Activated naive CD4-positive, alpha-beta T cell treated with anti-CD3 and anti-CD28 coated beads for 36 hours (primary cell): ENCODE measurements at regions not wholly inside any gene's neighbourhood (a gene's known extent, or its start where the extent isn't known, plus 50 kb on each side); places are given as distances from the start of the nearest gene placed in this dataset.

Source experiments
- CTCF ChIA-PET: fragments of 350-600 bp; sonication (Branson Sonifier 250); formaldehyde crosslinking; loops from one replicate; lab custom pipeline; 2021; ENCODE audit warnings: antibody characterized with exemption; lab: Charles Lee
- DNase-seq: peaks from one replicate; pipeline ENCODE4 v3.0.0-alpha.2; 2020
- H3K27ac Mint-ChIP-seq: one replicate; pipeline ENCODE4 v1.8.0; 2021; ENCODE audit warnings: mild to moderate bottlenecking, mixed read lengths
- H3K27me3 Mint-ChIP-seq: one replicate; pipeline ENCODE4 v1.8.0; 2021; ENCODE audit warnings: low read depth, mixed read lengths
- H3K36me3 Mint-ChIP-seq: one replicate; pipeline ENCODE4 v1.8.0; 2021; ENCODE audit warnings: low read depth, mixed read lengths
- H3K4me1 Mint-ChIP-seq: one replicate; pipeline ENCODE4 v1.8.0; 2021; ENCODE audit warnings: low read depth, mixed read lengths
- H3K4me3 Mint-ChIP-seq: one replicate; pipeline ENCODE4 v1.8.0; 2021; ENCODE audit warnings: mild to moderate bottlenecking, moderate library complexity, mixed read lengths
- H3K9me3 Mint-ChIP-seq: one replicate; pipeline ENCODE4 v1.8.0; 2021; ENCODE audit warnings: mixed read lengths
- intact Hi-C: fragments of 100-400 bp; cut with micrococcal nuclease; formaldehyde crosslinking; loops from one replicate; pipeline ENCODE4 v1.15.1; 2023

- H3K4me3 Mint-ChIP-seq, result no peak overlapping the region
- H3K4me1 Mint-ChIP-seq, result no peaks in the 10 kb centered on the region
- no peaks in the 10 kb centered on the region for H3K36me3 Mint-ChIP-seq
- H3K27me3 Mint-ChIP-seq, result peaks cover 2% of the 10 kb centered on the region
- no peak overlapping the region for H3K27ac Mint-ChIP-seq
- no peak for DNase-seq
- intact Hi-C loops, result loop anchor here (5.0 to 10.0 kb wide), 3 partner anchors 53 to 1045 kb away; no protein-coding TSS in a partner anchor
- no peaks in the 10 kb centered on the region for H3K9me3 Mint-ChIP-seq
- CTCF ChIA-PET, result no interaction called here
Observed at GRCh38 chrX:69229436-69229835, 64.2 kb upstream of the PJA1 start.

- CTCF ChIA-PET, result no interaction called here
- Mint-ChIP-seq H3K4me3 (no peak overlapping the region), H3K27ac (no peak overlapping the region), H3K4me1 (no peaks in the 10 kb centered on the region), H3K27me3 (peaks cover 2% of the 10 kb centered on the region), H3K9me3 (no peaks in the 10 kb centered on the region), H3K36me3 (no peaks in the 10 kb centered on the region)
- DNase-seq, result no peak
- intact Hi-C loops, result loop anchor here (5.0 to 10.0 kb wide), 3 partner anchors 54 to 1044 kb away; no protein-coding TSS in a partner anchor
Observed at GRCh38 chrX:69228732-69229131, 63.5 kb upstream of the PJA1 start.

- DNase-seq, result no peak
- no peaks in the 10 kb centered on the region for H3K27me3 Mint-ChIP-seq
- no peak overlapping the region for H3K4me3 Mint-ChIP-seq
- intact Hi-C loops, result loop anchor here (5.0 to 10.0 kb wide), 3 partner anchors 56 to 1042 kb away; no protein-coding TSS in a partner anchor
- no peak overlapping the region for H3K27ac Mint-ChIP-seq
- H3K4me1 Mint-ChIP-seq, result no peaks in the 10 kb centered on the region
- CTCF ChIA-PET, result no interaction called here
- no peaks in the 10 kb centered on the region for H3K36me3 Mint-ChIP-seq
- no peaks in the 10 kb centered on the region for H3K9me3 Mint-ChIP-seq
Observed at GRCh38 chrX:69226459-69227158, 61.4 kb upstream of the PJA1 start.

GRCh38 chrX:69222103-69223090 is 57.1 kb upstream of the PJA1 start:
- DNase-seq, result peak; percentile 80
- intact Hi-C loops, result loop anchor here (1.0 to 10.0 kb wide), 6 partner anchors 65 to 1038 kb away; no protein-coding TSS in a partner anchor
- Mint-ChIP-seq H3K9me3 (no peaks in the 10 kb centered on the region), H3K4me1 (no peaks in the 10 kb centered on the region), H3K27me3 (no peaks in the 10 kb centered on the region), H3K4me3 (no peak overlapping the region), H3K27ac (no peak overlapping the region), H3K36me3 (no peaks in the 10 kb centered on the region)
- CTCF ChIA-PET, result interaction anchor here (0.7 to 5.2 kb wide), 16 partner anchors 9 to 400 kb away, joined by 3 to 48 read pairs (median 4); partner anchors contain the start of genes EFNB1 and PJA1

GRCh38 chrX:69221239-69222102 is 56.2 kb upstream of the PJA1 start:
- CTCF ChIA-PET, result interaction anchor here (1.0 to 5.2 kb wide), 11 partner anchors 10 to 399 kb away, joined by 3 to 48 read pairs (median 3); partner anchors contain the start of gene EFNB1

GRCh38 chrX:69218407-69218997 is 53.2 kb upstream of the PJA1 start:
- H3K4me1 Mint-ChIP-seq, result no peaks in the 10 kb centered on the region
- CTCF ChIA-PET, result interaction anchor here (0.8 to 5.2 kb wide), 2 partner anchors 53 to 390 kb away, joined by 3 to 48 read pairs; partner anchors contain the start of gene EFNB1

More at GRCh38 chrX:69221239-69222102, 56.2 kb upstream of the PJA1 start:
- no peaks in the 10 kb centered on the region for H3K27me3 Mint-ChIP-seq
- no peaks in the 10 kb centered on the region for H3K9me3 Mint-ChIP-seq
- no peak overlapping the region for H3K4me3 Mint-ChIP-seq
- H3K36me3 Mint-ChIP-seq, result no peaks in the 10 kb centered on the region
- intact Hi-C loops, result loop anchor here (1.0 to 10.0 kb wide), 6 partner anchors 64 to 1037 kb away; no protein-coding TSS in a partner anchor
- H3K4me1 Mint-ChIP-seq, result no peaks in the 10 kb centered on the region
- H3K27ac Mint-ChIP-seq, result no peak overlapping the region
- DNase-seq, result no peak

GRCh38 chrX:69216911-69217310 is 51.7 kb upstream of the PJA1 start:
- Mint-ChIP-seq H3K36me3 (no peaks in the 10 kb centered on the region), H3K9me3 (no peaks in the 10 kb centered on the region), H3K4me3 (no peak overlapping the region), H3K4me1 (no peaks in the 10 kb centered on the region), H3K27ac (no peak overlapping the region), H3K27me3 (no peaks in the 10 kb centered on the region)
- DNase-seq, result no peak
- intact Hi-C loops, result no loop called here
- CTCF ChIA-PET, result no interaction called here

More at GRCh38 chrX:69218407-69218997, 53.2 kb upstream of the PJA1 start:
- Mint-ChIP-seq H3K27ac (no peak overlapping the region), H3K36me3 (no peaks in the 10 kb centered on the region), H3K27me3 (no peaks in the 10 kb centered on the region), H3K9me3 (no peaks in the 10 kb centered on the region), H3K4me3 (no peak overlapping the region)
- no peak for DNase-seq
- intact Hi-C loops, result no loop called here

- no peak overlapping the region for H3K27ac Mint-ChIP-seq
- H3K4me1 Mint-ChIP-seq, result no peaks in the 10 kb centered on the region
- H3K4me3 Mint-ChIP-seq, result no peak overlapping the region
- no peaks in the 10 kb centered on the region for H3K9me3 Mint-ChIP-seq
- intact Hi-C loops, result no loop called here
- no peak for DNase-seq
- no peaks in the 10 kb centered on the region for H3K27me3 Mint-ChIP-seq
- CTCF ChIA-PET, result no interaction called here
- no peaks in the 10 kb centered on the region for H3K36me3 Mint-ChIP-seq
Observed at GRCh38 chrX:69216446-69216845, 51.2 kb upstream of the PJA1 start.

GRCh38 chrX:69215161-69215875 is 50.1 kb upstream of the PJA1 start:
- DNase-seq, result no peak
- Mint-ChIP-seq H3K27me3 (no peaks in the 10 kb centered on the region), H3K4me3 (no peak overlapping the region), H3K9me3 (no peaks in the 10 kb centered on the region), H3K4me1 (no peaks in the 10 kb centered on the region), H3K36me3 (no peaks in the 10 kb centered on the region), H3K27ac (no peak overlapping the region)
- CTCF ChIA-PET, result no interaction called here
- intact Hi-C loops, result no loop called here
